ENCODE measurements at regions not wholly inside any gene's neighbourhood (a gene's known extent, or its start where the extent isn't known, plus 50 kb on each side); places are given as distances from the start of the nearest gene placed in this dataset.

DNA sequence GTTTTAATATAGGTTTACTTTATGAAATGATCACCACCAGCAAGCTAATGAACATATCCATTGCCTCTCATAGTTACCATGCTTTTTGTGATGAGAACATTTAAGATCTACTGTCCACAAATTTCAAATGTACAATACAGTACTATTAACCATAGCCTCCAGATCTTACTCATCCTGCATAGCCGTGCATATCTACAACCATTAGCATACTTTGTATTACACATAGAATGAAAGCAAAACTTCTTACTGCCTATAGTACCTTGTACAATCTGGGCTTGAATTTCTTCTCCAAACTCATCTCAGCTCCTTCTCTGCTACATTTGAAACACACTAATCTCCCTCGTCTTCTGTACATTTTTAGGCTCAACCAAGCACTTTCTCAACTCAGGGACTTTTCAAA, 510.6 kb downstream of the PRR16 start:
- Histone ChIP-seq H3K4me3 (ENCODE audit: low read depth in 2 of 2, low read length in 1 of 2) (no peak overlapping the region), H3K4me1 (ENCODE audit: control insufficient read depth in 1 of 2, insufficient read depth in 2 of 2, low read depth in 1 of 2, low read length in 1 of 2) (no peaks in the 10 kb centered on the region), H3K9me3 (no peaks in the 10 kb centered on the region), H3K79me2 (ENCODE audit: insufficient read depth) (no peaks in the 10 kb centered on the region), H3K36me3 (replicated peaks in 1 of 2; ENCODE audit: control insufficient read depth in 1 of 2, insufficient read depth in 2 of 2, low read length in 1 of 2) (no peaks in the 10 kb centered on the region), H3K4me2 (no peak overlapping the region), H3K9ac (no peak overlapping the region), H3K27me3 (ENCODE audit: insufficient read depth) (no peaks in the 10 kb centered on the region), H4K20me1 (ENCODE audit: insufficient read depth) (no peaks in the 10 kb centered on the region), H3F3A (replicated peaks; ENCODE audit: insufficient read depth) (no peaks in the 10 kb centered on the region), H3K9me2 (no peaks in the 10 kb centered on the region), H2AFZ (ENCODE audit: low read depth) (no peak overlapping the region), H3K27ac (ENCODE audit: low read depth in 2 of 2, low read length in 1 of 2) (no peak overlapping the region)
- CTCF ChIA-PET = no interaction called here
- no peak for DNase-seq
- TF ChIP-seq YY1 (IDR thresholded peaks at IDR 0.05; ENCODE audit: low read depth) (no peak), GABPA (IDR thresholded peaks at IDR 0.05; ENCODE audit: low read depth) (no peak), TEAD4 (IDR thresholded peaks at IDR 0.05; ENCODE audit: borderline replicate concordance, insufficient read depth) (no peak), EZH2phosphoT487 (IDR thresholded peaks at IDR 0.05; ENCODE audit: borderline replicate concordance, low read depth) (no peak), RXRA (IDR thresholded peaks at IDR 0.05; ENCODE audit: borderline replicate concordance, low read depth) (no peak), FOXJ3 (CRISPR knock-in tag; IDR thresholded peaks at IDR 0.05) (no peak), RCOR1 (IDR thresholded peaks at IDR 0.05; ENCODE audit: low read length) (no peak), POLR2AphosphoS5 (IDR thresholded peaks at IDR 0.05; ENCODE audit: low read depth, low read length) (no peak), TAF1 (IDR thresholded peaks at IDR 0.05; ENCODE audit: borderline replicate concordance, low read depth, low read length) (no peak), RAD21 (IDR thresholded peaks at IDR 0.05; ENCODE audit: low read length) (no peak), SIN3A (IDR thresholded peaks at IDR 0.05; ENCODE audit: borderline replicate concordance, low read depth, low read length) (no peak), EP300 (IDR thresholded peaks at IDR 0.05; ENCODE audit: borderline replicate concordance in 1 of 2, low read depth in 1 of 2, low read length in 1 of 2) (no peak)
- TF ChIP-seq, protein P1, sequence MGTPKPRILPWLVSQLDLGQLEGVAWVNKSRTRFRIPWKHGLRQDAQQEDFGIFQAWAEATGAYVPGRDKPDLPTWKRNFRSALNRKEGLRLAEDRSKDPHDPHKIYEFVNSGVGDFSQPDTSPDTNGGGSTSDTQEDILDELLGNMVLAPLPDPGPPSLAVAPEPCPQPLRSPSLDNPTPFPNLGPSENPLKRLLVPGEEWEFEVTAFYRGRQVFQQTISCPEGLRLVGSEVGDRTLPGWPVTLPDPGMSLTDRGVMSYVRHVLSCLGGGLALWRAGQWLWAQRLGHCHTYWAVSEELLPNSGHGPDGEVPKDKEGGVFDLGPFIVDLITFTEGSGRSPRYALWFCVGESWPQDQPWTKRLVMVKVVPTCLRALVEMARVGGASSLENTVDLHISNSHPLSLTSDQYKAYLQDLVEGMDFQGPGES (IDR thresholded peaks at IDR 0.05; ENCODE audit: low read depth, low read length) = no peak
- TF ChIP-seq, protein P2, sequence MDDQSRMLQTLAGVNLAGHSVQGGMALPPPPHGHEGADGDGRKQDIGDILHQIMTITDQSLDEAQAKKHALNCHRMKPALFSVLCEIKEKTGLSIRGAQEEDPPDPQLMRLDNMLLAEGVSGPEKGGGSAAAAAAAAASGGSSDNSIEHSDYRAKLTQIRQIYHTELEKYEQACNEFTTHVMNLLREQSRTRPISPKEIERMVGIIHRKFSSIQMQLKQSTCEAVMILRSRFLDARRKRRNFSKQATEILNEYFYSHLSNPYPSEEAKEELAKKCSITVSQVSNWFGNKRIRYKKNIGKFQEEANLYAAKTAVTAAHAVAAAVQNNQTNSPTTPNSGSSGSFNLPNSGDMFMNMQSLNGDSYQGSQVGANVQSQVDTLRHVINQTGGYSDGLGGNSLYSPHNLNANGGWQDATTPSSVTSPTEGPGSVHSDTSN (IDR thresholded peaks at IDR 0.05) = no peak
- TF ChIP-seq, protein P3, sequence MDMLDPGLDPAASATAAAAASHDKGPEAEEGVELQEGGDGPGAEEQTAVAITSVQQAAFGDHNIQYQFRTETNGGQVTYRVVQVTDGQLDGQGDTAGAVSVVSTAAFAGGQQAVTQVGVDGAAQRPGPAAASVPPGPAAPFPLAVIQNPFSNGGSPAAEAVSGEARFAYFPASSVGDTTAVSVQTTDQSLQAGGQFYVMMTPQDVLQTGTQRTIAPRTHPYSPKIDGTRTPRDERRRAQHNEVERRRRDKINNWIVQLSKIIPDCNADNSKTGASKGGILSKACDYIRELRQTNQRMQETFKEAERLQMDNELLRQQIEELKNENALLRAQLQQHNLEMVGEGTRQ (IDR thresholded peaks at IDR 0.05; ENCODE audit: borderline replicate concordance, low read depth, low read length) = no peak
- TF ChIP-seq, protein P4, sequence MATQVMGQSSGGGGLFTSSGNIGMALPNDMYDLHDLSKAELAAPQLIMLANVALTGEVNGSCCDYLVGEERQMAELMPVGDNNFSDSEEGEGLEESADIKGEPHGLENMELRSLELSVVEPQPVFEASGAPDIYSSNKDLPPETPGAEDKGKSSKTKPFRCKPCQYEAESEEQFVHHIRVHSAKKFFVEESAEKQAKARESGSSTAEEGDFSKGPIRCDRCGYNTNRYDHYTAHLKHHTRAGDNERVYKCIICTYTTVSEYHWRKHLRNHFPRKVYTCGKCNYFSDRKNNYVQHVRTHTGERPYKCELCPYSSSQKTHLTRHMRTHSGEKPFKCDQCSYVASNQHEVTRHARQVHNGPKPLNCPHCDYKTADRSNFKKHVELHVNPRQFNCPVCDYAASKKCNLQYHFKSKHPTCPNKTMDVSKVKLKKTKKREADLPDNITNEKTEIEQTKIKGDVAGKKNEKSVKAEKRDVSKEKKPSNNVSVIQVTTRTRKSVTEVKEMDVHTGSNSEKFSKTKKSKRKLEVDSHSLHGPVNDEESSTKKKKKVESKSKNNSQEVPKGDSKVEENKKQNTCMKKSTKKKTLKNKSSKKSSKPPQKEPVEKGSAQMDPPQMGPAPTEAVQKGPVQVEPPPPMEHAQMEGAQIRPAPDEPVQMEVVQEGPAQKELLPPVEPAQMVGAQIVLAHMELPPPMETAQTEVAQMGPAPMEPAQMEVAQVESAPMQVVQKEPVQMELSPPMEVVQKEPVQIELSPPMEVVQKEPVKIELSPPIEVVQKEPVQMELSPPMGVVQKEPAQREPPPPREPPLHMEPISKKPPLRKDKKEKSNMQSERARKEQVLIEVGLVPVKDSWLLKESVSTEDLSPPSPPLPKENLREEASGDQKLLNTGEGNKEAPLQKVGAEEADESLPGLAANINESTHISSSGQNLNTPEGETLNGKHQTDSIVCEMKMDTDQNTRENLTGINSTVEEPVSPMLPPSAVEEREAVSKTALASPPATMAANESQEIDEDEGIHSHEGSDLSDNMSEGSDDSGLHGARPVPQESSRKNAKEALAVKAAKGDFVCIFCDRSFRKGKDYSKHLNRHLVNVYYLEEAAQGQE (IDR thresholded peaks at IDR 0.05; ENCODE audit: low read depth, low read length) = no peak
- POLR2A ChIA-PET = no interaction called here
- 80% methylated on average over 2 of the region's 2 CpGs for WGBS (ENCODE audit: low lambda C conversion rate)

All from SK-N-SH (cell line).